ENCODE measurements at regions not wholly inside any gene's neighbourhood (a gene's known extent, or its start where the extent isn't known, plus 50 kb on each side); places are given as distances from the start of the nearest gene placed in this dataset.

DNA sequence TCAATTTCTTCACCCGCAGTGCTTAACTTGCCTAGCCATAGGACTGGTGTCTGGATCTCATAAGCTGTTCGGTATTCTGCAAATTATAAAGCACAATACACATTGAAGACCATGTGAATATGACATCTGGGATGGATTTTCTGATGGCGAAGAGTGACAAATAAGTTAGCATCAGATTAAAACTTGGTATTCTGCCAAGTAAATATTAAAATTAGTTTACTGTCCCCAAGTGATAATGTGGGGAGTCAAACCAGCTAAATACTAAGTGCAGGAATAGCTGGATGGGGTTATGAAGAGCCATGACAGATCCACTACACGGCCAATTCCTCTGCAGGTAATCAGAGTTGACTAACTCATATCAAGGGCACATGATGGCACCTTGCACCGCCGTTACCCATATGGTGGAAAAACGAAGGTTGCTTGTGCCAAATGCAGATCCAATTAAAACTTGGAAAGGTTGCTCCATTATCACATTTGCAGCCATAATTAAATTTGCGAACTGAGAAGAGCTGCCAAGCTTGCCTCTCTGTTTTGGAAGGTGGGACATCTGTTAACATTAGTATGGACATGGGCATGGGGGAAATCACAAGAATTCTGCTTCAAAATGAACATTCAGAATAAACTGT is 114.9 kb upstream of the TOM1L1 start:
- H2AK5ac ChIP-seq (ENCODE audit: low read depth, low read length), result no peak overlapping the region
- H2BK15ac ChIP-seq (ENCODE audit: low read length), result no peak overlapping the region
- H3K23ac ChIP-seq (ENCODE audit: insufficient read length), result no peak overlapping the region
- CTCF ChIA-PET (ENCODE audit: partially characterized antibody), result interaction anchor here (0.8 to 1.3 kb wide), 2 partner anchors 12 to 105 kb away, joined by 3 to 4 read pairs; no protein-coding TSS in a partner anchor
- no peaks in the 10 kb centered on the region for H3K79me1 ChIP-seq (ENCODE audit: low read depth, low read length)
- H3K18ac ChIP-seq (ENCODE audit: extremely low read depth, low read length), result no peak overlapping the region
- no peak overlapping the region for H4K5ac ChIP-seq (ENCODE audit: insufficient read length, low read depth, low read length)
- H3K9me3 ChIP-seq (ENCODE audit: insufficient read depth in 2 of 2, low read depth in 1 of 2, low read length in 1 of 2), result no peaks in the 10 kb centered on the region
- WGBS, 2 experiments (ENCODE audit: extremely low coverage in 1 of 2, insufficient coverage in 1 of 2, insufficient read length in 1 of 2, insufficient replicate concordance in 2 of 2, low coverage in 1 of 2, low lambda C conversion rate in 2 of 2, missing lambda C conversion rate in 1 of 2), result 94% methylated on average over 8 of the region's 8 CpGs; no CpG with 5 or more reads in 1 of the 2 experiments
- H3K27ac ChIP-seq (ENCODE audit: low read depth, low read length), result no peak overlapping the region
- H3K14ac ChIP-seq (ENCODE audit: insufficient read length), result no peak overlapping the region
- no peak overlapping the region for H3K9ac ChIP-seq (replicated peaks in 1 of 4; ENCODE audit: extremely low read depth in 1 of 4, low read depth in 3 of 4, low read length in 3 of 4)
- no peak overlapping the region for H3K4ac ChIP-seq (replicated peaks; ENCODE audit: insufficient read length, low read depth, low read length)
- FAIRE-seq (no peak), DNase-seq (ENCODE audit: low read depth in 1 of 2, low spot score in 2 of 2) (no peak)
- H3K4me1 ChIP-seq (replicated peaks in 1 of 4; ENCODE audit: control insufficient read depth in 3 of 4, insufficient read depth in 4 of 4, low read length in 3 of 4), result no peaks in the 10 kb centered on the region
- no peaks in the 10 kb centered on the region for H3K79me2 ChIP-seq (ENCODE audit: control insufficient read depth in 1 of 2, insufficient read depth in 2 of 2, low read length in 2 of 2)
- no peak overlapping the region for H2BK12ac ChIP-seq (ENCODE audit: low read depth, low read length)
- no peak overlapping the region for H3K56ac ChIP-seq (replicated peaks; ENCODE audit: insufficient read length, low read depth, low read length)
- no peaks in the 10 kb centered on the region for H3K27me3 ChIP-seq (replicated peaks in 1 of 4; ENCODE audit: control insufficient read depth in 3 of 4, extremely low read depth in 1 of 4, insufficient read depth in 3 of 4, low read length in 3 of 4)
- no peak overlapping the region for H2BK5ac ChIP-seq (ENCODE audit: low read depth, low read length)
- H2BK20ac ChIP-seq (ENCODE audit: low read length), result no peak overlapping the region
- no peak overlapping the region for H4K8ac ChIP-seq (ENCODE audit: extremely low read depth, insufficient read depth, low read length)
- no peak overlapping the region for H3K4me3 ChIP-seq (ENCODE audit: extremely low read depth in 1 of 4, insufficient read depth in 2 of 4, low read depth in 3 of 4, low read length in 4 of 4)
- H2BK120ac ChIP-seq (replicated peaks; ENCODE audit: low read depth, low read length), result no peak overlapping the region
- H4K91ac ChIP-seq (replicated peaks; ENCODE audit: insufficient read length, low read length), result no peak overlapping the region
- no peak overlapping the region for H2AFZ ChIP-seq (ENCODE audit: low read length)
- no peak overlapping the region for H3K4me2 ChIP-seq (ENCODE audit: insufficient read depth in 1 of 2, low read depth in 2 of 2, low read length in 2 of 2)
- POLR2A ChIA-PET (ENCODE audit: partially characterized antibody), result interaction anchor here (0.9 kb wide), 1 partner anchor 31 kb away, joined by 3 read pairs; no protein-coding TSS in a partner anchor
- H4K20me1 ChIP-seq (replicated peaks in 1 of 2; ENCODE audit: control insufficient read depth in 1 of 2, insufficient read depth in 2 of 2, low read length in 2 of 2), result no peaks in the 10 kb centered on the region
- no peaks in the 10 kb centered on the region for H3K23me2 ChIP-seq (ENCODE audit: low read depth, low read length)
- no peaks in the 10 kb centered on the region for H3K36me3 ChIP-seq (ENCODE audit: control insufficient read depth in 2 of 4, insufficient read depth in 4 of 4, low read length in 3 of 4)
- no peak for TF ChIP-seq EP300 (IDR thresholded peaks at IDR 0.05; ENCODE audit: borderline replicate concordance in 1 of 2, low read depth in 2 of 2, low read length in 2 of 2)
- no peak for TF ChIP-seq CTBP2 (IDR thresholded peaks at IDR 0.05; ENCODE audit: borderline replicate concordance, insufficient read depth, insufficient read length, low read length)
- TF ChIP-seq POLR2A (IDR thresholded peaks at IDR 0.05; ENCODE audit: control extremely low read depth in 1 of 2, low read depth in 2 of 2, low read length in 2 of 2), result no peak
- no peak for TF ChIP-seq FOSL1 (IDR thresholded peaks at IDR 0.05; ENCODE audit: insufficient read depth, low read depth, low read length)
- TF ChIP-seq RFX5 (IDR thresholded peaks at IDR 0.05; ENCODE audit: borderline replicate concordance, low read depth, low read length), result no peak
- no peak for TF ChIP-seq RAD21 (IDR thresholded peaks at IDR 0.05 in 1 of 2, conservative IDR thresholded peaks at IDR 0.05 in 1 of 2; ENCODE audit: low read depth in 2 of 2, low read length in 2 of 2)
- TF ChIP-seq JUND (IDR thresholded peaks at IDR 0.05; ENCODE audit: low read length), result no peak
- no peak for TF ChIP-seq BCL11A (IDR thresholded peaks at IDR 0.05; ENCODE audit: low read depth in 2 of 2, low read length in 2 of 2)
- no peak for TF ChIP-seq TEAD4 (IDR thresholded peaks at IDR 0.05; ENCODE audit: low read depth, low read length)
- TF ChIP-seq CHD1 (IDR thresholded peaks at IDR 0.05; ENCODE audit: low read depth, low read length), result no peak
- TF ChIP-seq TCF12 (IDR thresholded peaks at IDR 0.05; ENCODE audit: low read depth, low read length), result no peak
- TF ChIP-seq HDAC2 (IDR thresholded peaks at IDR 0.05; ENCODE audit: borderline replicate concordance in 1 of 2, low read depth in 2 of 2, low read length in 2 of 2), result no peak
- no peak for TF ChIP-seq TAF1 (IDR thresholded peaks at IDR 0.05; ENCODE audit: low read depth, low read length)
- TF ChIP-seq GABPA (IDR thresholded peaks at IDR 0.05; ENCODE audit: borderline replicate concordance, insufficient read depth, low read length), result no peak
